BJ (cell line): ENCODE measurements at regions not wholly inside any gene's neighbourhood (a gene's known extent, or its start where the extent isn't known, plus 50 kb on each side); places are given as distances from the start of the nearest gene placed in this dataset.

Source experiments
- CTCF ChIA-PET: fragments of 350-600 bp; formaldehyde crosslinking; extraction: SDS; loops from one replicate; lab custom pipeline; 2021; ENCODE audit warnings: antibody characterized with exemption, inconsistent platforms; lab: Yijun Ruan, JAX
- POLR2A ChIA-PET: fragments of 300-600 bp; sonication (Branson Sonifier 250); formaldehyde crosslinking; extraction: SDS; loops from one replicate; lab custom pipeline; 2021; ENCODE audit warnings: antibody characterized with exemption; lab: Charles Lee
- DNase-seq: peaks from one replicate; pipeline ENCODE4 v3.0.0-alpha.2; 2011; ENCODE audit warnings: low read depth
- H3K27me3 ChIP-seq: 2 replicates; pipeline ENCODE4 v1.6.0; 2011; ENCODE audit warnings: low read length; ENCODE audit not compliant: control insufficient read depth, insufficient read depth
- H3K36me3 ChIP-seq: 2 replicates; pipeline ENCODE4 v1.5.1; 2011; ENCODE audit warnings: low read length; ENCODE audit not compliant: control insufficient read depth, insufficient read depth
- H3K4me3 ChIP-seq: 2 replicates; pipeline ENCODE4 v1.5.1; 2011; ENCODE audit warnings: low read depth, mild to moderate bottlenecking, control low read depth, low read length
- CTCF ChIP-seq: IDR thresholded peaks from 2 replicates; pipeline ENCODE4 v1.5.1; 2011; ENCODE audit warnings: low read depth, mild to moderate bottlenecking, control low read depth, inconsistent platforms, low read length, moderate library complexity; ENCODE audit not compliant: insufficient read depth

DNA sequence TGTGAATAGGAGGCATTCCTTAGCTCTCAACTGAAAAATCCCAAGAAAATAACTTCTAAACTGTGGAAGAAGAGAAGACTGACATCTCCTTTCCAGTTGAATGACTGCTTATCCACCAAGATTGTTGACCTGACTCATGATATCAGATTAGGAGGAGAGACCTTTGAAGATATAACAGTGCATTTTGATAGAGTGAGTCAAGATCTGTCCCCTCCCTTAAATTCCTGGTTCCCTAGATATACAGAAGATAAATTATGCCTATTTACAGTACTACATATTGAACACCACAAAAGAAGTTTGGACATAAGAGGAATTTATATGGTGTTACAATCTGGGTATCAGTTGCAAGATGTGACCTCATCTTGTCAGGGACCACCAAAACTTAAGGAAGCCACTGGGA lies 285.3 kb upstream of the ZSWIM2 start:
- POLR2A ChIA-PET = no interaction called here
- no peak for TF ChIP-seq CTCF
- no peak for DNase-seq
- Histone ChIP-seq H3K4me3 (no peak overlapping the region), H3K27me3 (no peaks in the 10 kb centered on the region), H3K36me3 (no peaks in the 10 kb centered on the region)
- CTCF ChIA-PET = no interaction called here

DNA sequence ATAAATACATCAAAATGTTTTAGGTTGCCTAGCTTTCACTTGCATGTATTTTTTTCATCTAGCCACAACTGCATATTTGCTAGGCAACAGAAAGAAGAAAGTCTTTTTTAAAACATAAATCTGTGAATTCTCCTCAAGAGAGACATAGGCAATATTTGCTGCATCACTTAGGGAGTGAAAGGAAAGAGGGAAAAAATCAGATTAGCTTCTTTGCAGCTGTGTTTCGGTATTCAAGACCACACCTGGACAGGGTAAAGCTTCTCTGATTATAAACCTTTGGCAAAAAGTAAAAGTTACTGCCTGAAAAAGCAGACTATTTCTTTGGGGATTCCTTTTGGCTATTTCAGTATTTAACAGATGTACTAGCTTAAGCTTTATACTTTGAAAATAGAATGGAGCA lies 280.9 kb upstream of the ZSWIM2 start:
- no peaks in the 10 kb centered on the region for H3K27me3 ChIP-seq
- POLR2A ChIA-PET = no interaction called here
- H3K36me3 ChIP-seq = no peaks in the 10 kb centered on the region
- DNase-seq = no peak
- H3K4me3 ChIP-seq = no peak overlapping the region
- no peak for TF ChIP-seq CTCF
- CTCF ChIA-PET = interaction anchor here (1.8 kb wide), 1 partner anchor 8 kb away, joined by 6 read pairs; no protein-coding TSS in a partner anchor

- CTCF ChIA-PET = interaction anchor here (1.8 kb wide), 1 partner anchor 9 kb away, joined by 6 read pairs; no protein-coding TSS in a partner anchor
- POLR2A ChIA-PET = no interaction called here
- TF ChIP-seq CTCF = no peak
- Histone ChIP-seq H3K27me3 (no peaks in the 10 kb centered on the region), H3K4me3 (no peak overlapping the region), H3K36me3 (no peaks in the 10 kb centered on the region)
- DNase-seq = no peak
Measured at GRCh38 chr2:187129306-187129705, 280.3 kb upstream of the ZSWIM2 start.

- POLR2A ChIA-PET = no interaction called here
- CTCF ChIA-PET = no interaction called here
- H3K27me3 ChIP-seq = no peaks in the 10 kb centered on the region
- no peak for TF ChIP-seq CTCF
- H3K36me3 ChIP-seq = no peaks in the 10 kb centered on the region
- no peak for DNase-seq
- H3K4me3 ChIP-seq = no peak overlapping the region
Measured at GRCh38 chr2:187126247-187127005, 277.5 kb upstream of the ZSWIM2 start.

- CTCF ChIA-PET = interaction anchor here (0.7 kb wide), 1 partner anchor 13 kb away, joined by 3 read pairs; no protein-coding TSS in a partner anchor
Measured at GRCh38 chr2:187125318-187125717, 276.3 kb upstream of the ZSWIM2 start.

More at GRCh38 chr2:187125318-187125717, 276.3 kb upstream of the ZSWIM2 start:
- no peak overlapping the region for H3K4me3 ChIP-seq
- no peaks in the 10 kb centered on the region for H3K36me3 ChIP-seq
- DNase-seq = no peak
- TF ChIP-seq CTCF = no peak
- no peaks in the 10 kb centered on the region for H3K27me3 ChIP-seq
- POLR2A ChIA-PET = no interaction called here
